Mononuclear cell (primary cell): ENCODE measurements at regions not wholly inside any gene's neighbourhood (a gene's known extent, or its start where the extent isn't known, plus 50 kb on each side); places are given as distances from the start of the nearest gene placed in this dataset.
"Not testable (repeated sequence)": the region's sequence is repeated elsewhere in the genome, so short reads cannot be mapped to it uniquely, and the experiment has no call there.

ENCODE experiments used
- H3K27me3 ChIP-seq: 2 replicates; pipeline ENCODE4 v1.6.0; 2011; ENCODE audit warnings: low read length, control low read depth; ENCODE audit not compliant: insufficient read depth
- H3K4me1 ChIP-seq: 2 replicates; pipeline ENCODE4 v1.5.1; 2011; ENCODE audit warnings: mild to moderate bottlenecking, low read length, control low read depth; ENCODE audit not compliant: insufficient read depth
- H3K4me3 ChIP-seq: 2 replicates; pipeline ENCODE4 v1.5.1; 2011; ENCODE audit warnings: mild to moderate bottlenecking, low read length, moderate library complexity
- H3K9me3 ChIP-seq: 2 replicates; pipeline ENCODE4 v1.5.1; 2011; ENCODE audit warnings: low read depth, mild to moderate bottlenecking, control low read depth, low read length

DNA sequence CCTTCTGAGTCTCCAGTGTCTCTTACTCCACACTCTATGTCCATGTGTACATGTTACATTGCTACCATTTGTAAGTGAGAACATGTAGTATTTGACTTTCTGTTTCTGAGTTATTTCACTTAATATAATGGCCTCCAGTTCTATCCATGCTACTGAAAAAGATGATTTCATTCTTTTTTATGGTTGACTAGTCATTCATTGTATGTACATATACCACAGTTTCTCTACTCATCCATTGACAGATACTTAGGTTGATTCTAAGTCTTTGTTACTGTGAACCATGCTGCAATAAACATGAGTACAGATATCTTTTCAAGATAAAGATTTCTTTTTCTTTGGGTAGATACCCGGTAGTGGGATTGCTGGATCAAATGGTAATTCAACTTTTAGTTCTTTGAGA is 107.1 kb upstream of the CHD1 start:
- Histone ChIP-seq H3K4me3 (no peak overlapping the region), H3K9me3 (no peaks in the 10 kb centered on the region), H3K27me3 (no peaks in the 10 kb centered on the region), H3K4me1 (peaks cover 40% of the 10 kb centered on the region)

GRCh38 chr5:99034336-99034735 is 105.5 kb upstream of the CHD1 start:
- H3K9me3 ChIP-seq: no peaks in the 10 kb centered on the region
- no peak overlapping the region for H3K4me3 ChIP-seq
- H3K4me1 ChIP-seq: peaks cover 55% of the 10 kb centered on the region
- no peaks in the 10 kb centered on the region for H3K27me3 ChIP-seq

GRCh38 chr5:99033014-99033900 is 104.5 kb upstream of the CHD1 start:
- Histone ChIP-seq H3K4me3 (peak overlapping the region; percentile 28), H3K4me1 (peaks cover 54% of the 10 kb centered on the region), H3K9me3 (no peaks in the 10 kb centered on the region), H3K27me3 (no peaks in the 10 kb centered on the region)

DNA sequence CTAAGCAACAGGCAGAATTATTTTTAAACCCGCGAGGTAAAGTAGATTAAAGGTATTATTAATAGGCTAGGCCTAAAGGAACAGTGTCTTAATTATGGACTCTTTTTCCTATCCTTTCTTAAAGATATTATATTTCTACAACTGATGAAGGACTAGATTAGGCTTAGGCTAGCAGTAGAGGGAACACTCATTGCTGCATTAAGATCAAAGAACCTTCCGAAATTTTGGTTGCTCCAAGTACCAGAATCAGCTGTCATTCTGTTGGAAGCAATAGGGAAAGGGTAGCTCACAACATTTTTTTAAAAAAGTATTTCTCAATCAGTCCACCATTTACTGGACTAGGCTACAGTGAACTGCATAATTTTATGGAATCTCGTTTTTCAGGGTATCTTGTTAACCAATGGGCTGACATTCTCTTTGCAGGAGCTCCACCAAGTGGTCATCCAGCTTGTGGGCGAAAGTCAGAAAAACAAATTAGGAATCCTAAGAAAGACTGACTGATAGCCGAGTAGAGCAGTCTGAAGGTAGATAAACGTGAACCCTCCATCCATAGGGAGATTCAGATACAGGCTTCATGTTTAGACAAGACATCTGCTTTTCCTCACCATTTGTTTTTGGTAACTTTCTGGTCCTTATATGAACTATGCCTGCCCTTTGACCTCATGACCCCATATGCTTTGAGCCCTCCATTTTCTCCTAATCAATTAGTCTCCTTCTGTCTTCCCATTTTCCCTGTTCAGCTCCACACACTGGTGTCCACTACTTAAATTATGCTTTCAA is 103.6 kb upstream of the CHD1 start:
- Histone ChIP-seq H3K4me1 (peaks cover 54% of the 10 kb centered on the region), H3K4me3 (peak overlapping the region; percentile 28), H3K9me3 (no peaks in the 10 kb centered on the region), H3K27me3 (no peaks in the 10 kb centered on the region)

DNA sequence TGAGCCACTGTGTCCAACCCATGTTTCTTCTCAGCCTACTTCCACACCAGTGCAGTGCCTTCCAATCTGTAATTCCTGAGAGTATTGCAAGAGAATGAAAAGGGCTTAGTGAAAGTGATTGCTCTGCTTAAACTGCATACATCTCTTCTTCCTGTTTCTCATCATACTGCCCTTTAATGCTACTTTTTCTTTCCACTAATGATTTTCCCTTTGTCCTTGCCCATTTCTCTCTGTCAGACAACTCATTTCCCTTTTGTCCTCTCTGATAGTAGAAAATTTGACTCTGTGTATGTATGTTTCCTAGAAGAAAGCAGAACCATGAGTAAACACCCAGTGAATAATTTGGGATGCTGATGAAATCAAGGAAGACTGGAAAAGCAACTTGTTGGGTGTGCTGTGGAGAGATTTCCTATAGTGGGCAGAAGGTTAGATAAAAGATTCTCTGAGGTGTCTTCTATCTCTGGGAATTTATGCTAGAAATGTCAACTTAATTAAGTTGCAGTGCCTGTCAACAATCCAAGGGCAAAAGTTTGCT is 102.2 kb upstream of the CHD1 start:
- H3K27me3 ChIP-seq: no peaks in the 10 kb centered on the region
- no peak overlapping the region for H3K4me3 ChIP-seq
- no peaks in the 10 kb centered on the region for H3K9me3 ChIP-seq
- peaks cover 65% of the 10 kb centered on the region for H3K4me1 ChIP-seq

- Histone ChIP-seq H3K4me1 (peaks cover 77% of the 10 kb centered on the region), H3K9me3 (no peaks in the 10 kb centered on the region), H3K27me3 (no peaks in the 10 kb centered on the region), H3K4me3 (no peak overlapping the region)
Observed at GRCh38 chr5:99029172-99029571, 100.4 kb upstream of the CHD1 start.

GRCh38 chr5:99028170-99028569 is 99.4 kb upstream of the CHD1 start:
- H3K9me3 ChIP-seq, H3K4me3 ChIP-seq, H3K27me3 ChIP-seq: not testable (repeated sequence)
- peaks cover 76% of the 10 kb centered on the region for H3K4me1 ChIP-seq

DNA sequence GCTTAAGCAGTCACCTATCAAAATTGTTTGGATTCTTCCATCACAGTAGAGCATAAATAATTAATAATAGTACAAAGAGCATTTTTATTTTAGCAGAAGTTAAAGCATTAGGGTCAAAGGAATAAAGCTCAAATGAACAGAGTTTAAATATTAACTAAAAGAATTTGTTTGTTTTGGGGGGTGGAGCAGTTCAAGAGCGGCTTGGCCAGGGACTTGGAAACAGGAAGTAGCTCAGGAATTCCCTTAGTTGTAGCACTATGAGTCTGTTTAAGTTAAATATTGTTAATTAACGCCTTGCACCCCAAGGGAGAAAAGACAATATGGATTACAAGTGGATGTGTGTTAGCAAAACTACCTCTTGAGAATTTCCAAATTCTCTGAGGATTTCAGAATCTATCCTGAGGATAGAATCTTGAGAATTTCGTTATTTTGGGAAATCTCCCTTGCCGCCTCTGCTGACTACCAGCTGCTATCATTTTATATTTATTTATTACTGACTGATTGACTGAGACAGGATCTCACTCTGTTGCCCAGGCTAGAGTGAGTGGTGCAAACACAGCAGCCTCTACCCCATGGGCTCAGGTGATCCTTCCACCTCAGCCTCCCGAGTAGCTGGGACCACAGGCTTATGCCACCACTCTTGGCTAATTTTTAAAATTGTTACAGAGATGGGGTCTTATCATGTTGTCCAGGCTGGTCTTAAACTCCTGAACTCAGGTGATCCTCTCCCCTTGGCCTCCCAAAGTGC is 96.7 kb upstream of the CHD1 start:
- peaks cover 76% of the 10 kb centered on the region for H3K4me1 ChIP-seq
- no peaks in the 10 kb centered on the region for H3K9me3 ChIP-seq
- H3K4me3 ChIP-seq: no peak overlapping the region

DNA sequence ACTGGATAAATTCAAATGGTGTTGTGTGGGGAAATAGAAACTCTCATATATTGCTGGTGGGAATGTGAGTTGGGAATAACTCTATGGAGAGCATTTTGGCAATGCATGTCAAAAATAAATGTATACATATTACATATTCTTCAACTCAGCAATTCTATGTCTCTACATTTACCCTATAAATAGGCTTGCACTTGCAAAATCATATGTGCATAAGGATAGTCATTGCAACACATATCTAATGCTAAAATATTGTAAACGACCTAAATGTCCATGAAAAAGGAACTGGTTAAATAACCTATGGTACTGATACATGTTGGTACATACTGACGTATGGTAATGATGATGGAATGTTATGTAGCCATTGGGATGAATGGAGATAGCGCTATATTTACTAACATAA is 94.5 kb upstream of the CHD1 start:
- no peaks in the 10 kb centered on the region for H3K9me3 ChIP-seq
- H3K4me3 ChIP-seq: no peak overlapping the region
- no peaks in the 10 kb centered on the region for H3K27me3 ChIP-seq
- peaks cover 71% of the 10 kb centered on the region for H3K4me1 ChIP-seq

More for the DNA sequence above, 96.7 kb upstream of the CHD1 start:
- no peaks in the 10 kb centered on the region for H3K27me3 ChIP-seq

- Histone ChIP-seq H3K9me3 (no peaks in the 10 kb centered on the region), H3K4me1 (peaks cover 60% of the 10 kb centered on the region), H3K4me3 (no peak overlapping the region), H3K27me3 (no peaks in the 10 kb centered on the region)
Observed at GRCh38 chr5:99022250-99022649, 93.4 kb upstream of the CHD1 start.

DNA sequence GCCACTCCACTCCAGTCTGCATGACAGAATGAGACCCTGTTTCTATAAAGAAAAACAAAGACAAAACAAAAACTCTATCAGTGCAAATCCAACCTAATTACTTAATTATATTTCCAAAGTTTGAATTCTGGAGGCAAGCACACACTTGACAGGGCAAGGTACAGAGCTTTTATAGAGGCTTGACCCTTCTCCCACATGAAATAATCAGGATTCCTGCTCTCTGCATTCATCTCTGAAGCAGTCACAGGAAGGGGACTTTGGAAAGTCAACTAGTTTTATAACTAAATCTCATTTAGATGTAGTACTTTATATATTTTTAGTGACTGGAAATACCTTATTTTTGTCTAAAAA is 91.9 kb upstream of the CHD1 start:
- no peak overlapping the region for H3K4me3 ChIP-seq
- no peaks in the 10 kb centered on the region for H3K27me3 ChIP-seq
- H3K9me3 ChIP-seq: no peaks in the 10 kb centered on the region
- peaks cover 44% of the 10 kb centered on the region for H3K4me1 ChIP-seq

- peaks cover 38% of the 10 kb centered on the region for H3K4me1 ChIP-seq
- no peaks in the 10 kb centered on the region for H3K27me3 ChIP-seq
- no peak overlapping the region for H3K4me3 ChIP-seq
- H3K9me3 ChIP-seq: no peaks in the 10 kb centered on the region
Observed at GRCh38 chr5:99019812-99020697, 91.2 kb upstream of the CHD1 start.

- H3K4me1 ChIP-seq: peaks cover 31% of the 10 kb centered on the region
- H3K9me3 ChIP-seq: no peaks in the 10 kb centered on the region
- H3K4me3 ChIP-seq: no peak overlapping the region
- H3K27me3 ChIP-seq: no peaks in the 10 kb centered on the region
Observed at GRCh38 chr5:99019254-99019653, 90.4 kb upstream of the CHD1 start.

DNA sequence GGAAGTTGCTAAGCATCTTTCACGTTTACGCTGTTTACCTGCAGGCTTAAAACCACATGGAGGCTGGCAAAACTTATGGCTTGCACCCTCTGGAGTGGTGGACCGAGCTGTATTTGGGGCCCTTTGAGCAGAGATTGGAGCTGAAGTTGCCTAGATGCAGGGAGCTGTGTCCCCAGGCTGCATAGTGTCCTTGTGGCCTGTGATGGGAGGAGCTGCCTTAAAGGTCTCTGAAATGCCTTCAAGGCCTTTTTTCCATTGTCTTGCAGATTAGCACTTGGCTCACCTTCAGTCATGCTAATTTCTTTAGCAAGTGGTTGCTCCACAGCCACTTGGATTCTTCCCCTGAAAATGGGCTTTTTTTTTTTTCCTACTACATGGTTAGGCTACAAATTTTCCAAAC is 81.5 kb upstream of the CHD1 start:
- no peaks in the 10 kb centered on the region for H3K9me3 ChIP-seq
- H3K4me3 ChIP-seq: no peak overlapping the region
- H3K27me3 ChIP-seq: no peaks in the 10 kb centered on the region
- H3K4me1 ChIP-seq: no peaks in the 10 kb centered on the region
